GM23248 (cell line): ENCODE measurements at regions not wholly inside any gene's neighbourhood (a gene's known extent, or its start where the extent isn't known, plus 50 kb on each side); places are given as distances from the start of the nearest gene placed in this dataset.

Experiments
- EZH2 ChIP-seq: fragments of 200-600 bp; sonication (generic); IDR thresholded peaks from 2 replicates; pipeline ENCODE4 v1.6.1; 2018; ENCODE audit warnings: antibody characterized with exemption, mild to moderate bottlenecking; ENCODE audit not compliant: insufficient read depth, poor library complexity, severe bottlenecking
- EZH2phosphoT487 ChIP-seq: fragments of 200-600 bp; sonication (generic); IDR thresholded peaks from 2 replicates; pipeline ENCODE4 v1.6.1; 2018; ENCODE audit warnings: antibody characterized with exemption, moderate library complexity, mild to moderate bottlenecking, low read depth; ENCODE audit not compliant: insufficient read depth

- no peak for TF ChIP-seq EZH2phosphoT487
- no peak for TF ChIP-seq EZH2
These were observed 211.4 kb downstream of the PHETA1 start for GRCh38 chr12:111157486-111157885.
